GM12878 (cell line): ENCODE measurements at regions not wholly inside any gene's neighbourhood (a gene's known extent, or its start where the extent isn't known, plus 50 kb on each side); places are given as distances from the start of the nearest gene placed in this dataset.

Experiments used
- ATAC-seq: fragments of 200-7000 bp; cut with Tn5 transposase; 3 replicates; pipeline ENCODE4 v1.9.1; 2020; ENCODE audit warnings: mild to moderate bottlenecking, moderate library complexity
- BruUV-seq: library from RNA; stranded (reverse); fragments of 400-500 nt; replicated peaks from 2 replicates; lab custom pipeline; 2021; lab: Mats Ljungman, UMichigan
- CTCF ChIA-PET: fragments of 300-600 bp; sonication (Branson Sonifier 250); formaldehyde crosslinking; extraction: SDS; loops from one replicate; lab custom pipeline; 2021; ENCODE audit warnings: inconsistent platforms; lab: Yijun Ruan, JAX
- POLR2A ChIA-PET: fragments of 350-600 bp; formaldehyde crosslinking; extraction: SDS; loops from one replicate; lab custom pipeline; 2021; ENCODE audit warnings: inconsistent platforms; lab: Charles Lee
- RAD21 ChIA-PET: fragments of 300-600 bp; sonication (Branson Sonifier 250); formaldehyde crosslinking; loops from one replicate; lab custom pipeline; 2023; ENCODE audit warnings: antibody characterized with exemption; ENCODE audit not compliant: unreplicated experiment; lab: Charles Lee
- SMC1A ChIA-PET: fragments of 300-600 bp; sonication (Branson Sonifier 250); formaldehyde crosslinking; loops from one replicate; lab custom pipeline; 2023; ENCODE audit not compliant: unreplicated experiment, uncharacterized antibody; lab: Charles Lee
- DNase-seq: peaks from one replicate; pipeline ENCODE4 v3.0.0-alpha.2; 2011; ENCODE audit warnings: low read depth, low spot score
- FAIRE-seq: peaks from 3 replicates; lab custom pipeline; 2011; peaks lifted over from hg19 to GRCh38; lab: Jason Lieb, UNC
- H2AFZ ChIP-seq: 2 replicates; pipeline ENCODE4 v1.6.0; 2011; ENCODE audit warnings: low read depth, low read length, control low read depth; ENCODE audit not compliant: control insufficient read depth
- H3K27ac ChIP-seq: 2 replicates; pipeline ENCODE4 v1.5.1; 2011; ENCODE audit warnings: control low read depth; ENCODE audit not compliant: control insufficient read depth, insufficient read depth
- H3K27me3 ChIP-seq, 2 experiments: replicated peaks in 1 of 2; 2 replicates each; pipeline versions ENCODE4 v1.6.0 to v1.6.1; 2011; ENCODE audit warnings: low read length in 1 of 2; ENCODE audit not compliant: control insufficient read depth in 2 of 2, insufficient read depth in 2 of 2
- H3K36me3 ChIP-seq, 2 experiments: 2 replicates each; pipeline ENCODE4 v1.5.1; 2011; ENCODE audit warnings: low read length in 1 of 2; ENCODE audit not compliant: control insufficient read depth in 2 of 2, insufficient read depth in 2 of 2
- H3K4me1 ChIP-seq: 2 replicates; pipeline ENCODE4 v1.6.1; 2011; ENCODE audit warnings: mild to moderate bottlenecking, low read length, moderate library complexity, mixed read lengths; ENCODE audit not compliant: control insufficient read depth, insufficient read depth
- H3K4me2 ChIP-seq: 2 replicates; pipeline ENCODE4 v1.6.0; 2011; ENCODE audit warnings: control low read depth; ENCODE audit not compliant: control insufficient read depth, insufficient read depth
- H3K4me3 ChIP-seq: fragments of 200-600 bp; sonication (generic); 2 replicates; pipeline ENCODE4 v1.5.1; 2016
- H3K79me2 ChIP-seq: 2 replicates; pipeline ENCODE4 v1.6.0; 2011; ENCODE audit warnings: low read length; ENCODE audit not compliant: control insufficient read depth, insufficient read depth
- H3K9ac ChIP-seq: 2 replicates; pipeline ENCODE4 v1.8.0; 2011; ENCODE audit warnings: low read length, control low read depth, mixed read lengths; ENCODE audit not compliant: control insufficient read depth, insufficient read depth
- H3K9me3 ChIP-seq: replicated peaks from 3 replicates; pipeline ENCODE4 v1.5.1; 2011; ENCODE audit warnings: mild to moderate bottlenecking, low read length; ENCODE audit not compliant: control insufficient read depth, insufficient read depth
- H4K20me1 ChIP-seq: 2 replicates; pipeline ENCODE4 v1.6.0; 2011; ENCODE audit not compliant: control insufficient read depth, insufficient read depth
- ATF2 ChIP-seq: IDR thresholded peaks from 2 replicates; pipeline ENCODE4 v1.6.1; 2012; ENCODE audit warnings: low read length, inconsistent platforms
- CREM ChIP-seq: IDR thresholded peaks from 2 replicates; pipeline ENCODE4 v1.6.1; 2014; ENCODE audit warnings: antibody characterized with exemption, low read depth
- EGR1 ChIP-seq, 2 experiments: IDR thresholded peaks; 1 replicate in 1 of 2; 2 replicates in 1 of 2; pipeline ENCODE4 v1.6.1; 2011 to 2012; ENCODE audit warnings: low read depth in 2 of 2, low read length in 2 of 2, borderline replicate concordance in 1 of 2, mild to moderate bottlenecking in 1 of 2, moderate library complexity in 1 of 2
- FOXK2 ChIP-seq: fragments of 450-650 bp; IDR thresholded peaks from 2 replicates; pipeline ENCODE4 v1.6.1; 2017; ENCODE audit warnings: mild to moderate bottlenecking, moderate library complexity
- HCFC1 ChIP-seq: fragments of 150-350 bp; IDR thresholded peaks from 2 replicates; pipeline ENCODE4 v1.6.1; 2014; ENCODE audit warnings: low read length
- POLR2AphosphoS5 ChIP-seq: IDR thresholded peaks from 2 replicates; pipeline ENCODE4 v1.6.1; 2011; ENCODE audit warnings: mild to moderate bottlenecking, low read length, inconsistent platforms
- SUZ12 ChIP-seq: fragments of 200-600 bp; sonication (generic); IDR thresholded peaks from one replicate; pipeline ENCODE4 v1.6.1; 2018; ENCODE audit warnings: antibody characterized with exemption, mild to moderate bottlenecking; ENCODE audit not compliant: unreplicated experiment
- WRNIP1 ChIP-seq: IDR thresholded peaks from 2 replicates; pipeline ENCODE4 v1.6.1; 2011; ENCODE audit warnings: low read depth, low read length, improper control_type of control experiment, borderline replicate concordance
- ZNF274 ChIP-seq: IDR thresholded peaks from one replicate; pipeline ENCODE4 v1.8.0; 2011; ENCODE audit not compliant: insufficient read length, insufficient read depth
- ZNF384 ChIP-seq: IDR thresholded peaks from 2 replicates; pipeline ENCODE4 v1.6.1; 2012; ENCODE audit warnings: low read depth, mild to moderate bottlenecking, low read length, improper control_type of control experiment, borderline replicate concordance
- ZNF592 ChIP-seq: fragments of 450-650 bp; IDR thresholded peaks from 2 replicates; pipeline ENCODE4 v1.6.1; 2017; ENCODE audit warnings: mild to moderate bottlenecking, moderate library complexity
- WGBS: methylation state at CpG from one replicate; pipeline ENCODE4 v1.1.6; 2016; ENCODE audit warnings: low lambda C conversion rate; ENCODE audit not compliant: insufficient replicate concordance, insufficient coverage; ENCODE audit errors: missing lambda C conversion rate; 5-methylcytosine and 5-hydroxymethylcytosine counted together
- in situ Hi-C: fragments of 300-500 bp; cut with MboI; formaldehyde crosslinking; loops from 9 replicates; pipeline ENCODE4 v1.14.3; 2018; ENCODE audit warnings: mixed read lengths
- intact Hi-C: fragments of 100-400 bp; cut with micrococcal nuclease; formaldehyde crosslinking; loops from one replicate; pipeline ENCODE4 v1.14.2; 2022; ENCODE audit not compliant: unreplicated experiment

- no peak overlapping the region for H3K27ac ChIP-seq
- no peaks in the 10 kb centered on the region for H3K4me1 ChIP-seq
- H3K4me3 ChIP-seq, result no peak overlapping the region
- H4K20me1 ChIP-seq, result no peaks in the 10 kb centered on the region
- FAIRE-seq (no peak), DNase-seq (no peak), ATAC-seq (no peak)
- 73% methylated on average over 2 of the region's 2 CpGs for WGBS
- ChIA-PET SMC1A (interaction anchor here (0.7 to 1.5 kb wide), 2 partner anchors 17 to 83 kb away, joined by 3 to 4 read pairs; no protein-coding TSS in a partner anchor), RAD21 (interaction anchor here (0.5 to 1.3 kb wide), 3 partner anchors 9 to 324 kb away, joined by 3 to 7 read pairs (median 3); no protein-coding TSS in a partner anchor), CTCF (interaction anchor here (0.7 to 1.6 kb wide), 4 partner anchors 9 to 1099 kb away, joined by 3 to 5 read pairs (median 4); no protein-coding TSS in a partner anchor), POLR2A (no interaction called here)
- no peaks in the 10 kb centered on the region for H3K36me3 ChIP-seq
- H3K9ac ChIP-seq, result no peak overlapping the region
- intact Hi-C loops, result no loop called here
- H3K9me3 ChIP-seq, result peaks cover 6% of the 10 kb centered on the region
- no peaks in the 10 kb centered on the region for H3K27me3 ChIP-seq
- no peak for TF ChIP-seq HCFC1
- no peak overlapping the region for H2AFZ ChIP-seq
- in situ Hi-C loops, result no loop called here
- BruUV-seq, result no TSS peak
- no peaks in the 10 kb centered on the region for H3K79me2 ChIP-seq
- H3K4me2 ChIP-seq, result no peak overlapping the region
Measured at GRCh38 chr7:130823060-130823459, 89.1 kb upstream of the KLF14 start.

GRCh38 chr7:130825819-130826218 lies 91.8 kb upstream of the KLF14 start:
- no peak overlapping the region for H3K4me3 ChIP-seq
- H3K4me1 ChIP-seq, result no peaks in the 10 kb centered on the region
- ChIA-PET SMC1A (no interaction called here), POLR2A (no interaction called here), RAD21 (no interaction called here)
- intact Hi-C loops, result no loop called here
- no peaks in the 10 kb centered on the region for H3K79me2 ChIP-seq
- H3K27ac ChIP-seq, result no peak overlapping the region
- no peak overlapping the region for H3K9ac ChIP-seq
- no peaks in the 10 kb centered on the region for H3K36me3 ChIP-seq
- TF ChIP-seq POLR2AphosphoS5 (no peak), ZNF274 (no peak), CREM (no peak), ATF2 (no peak), ZNF384 (no peak), FOXK2 (no peak), ZNF592 (no peak), WRNIP1 (no peak), EGR1 (IDR thresholded peaks at IDR 0.05; ENCODE audit: borderline replicate concordance in 1 of 2, low read depth in 2 of 2, low read length in 2 of 2) (no peak), SUZ12 (no peak)
- TF ChIP-seq, all 136 proteins: peak for 0
- FAIRE-seq, result no peak
- no peak for DNase-seq
- Histone ChIP-seq H2AFZ (no peak overlapping the region), H3K27me3 (no peaks in the 10 kb centered on the region), H3K9me3 (peaks cover 6% of the 10 kb centered on the region), H4K20me1 (no peaks in the 10 kb centered on the region), H3K4me2 (no peak overlapping the region)
- CTCF ChIA-PET, result no interaction called here
- no peak for ATAC-seq
- BruUV-seq, result no TSS peak
- in situ Hi-C loops, result loop anchor here (5.0 kb wide), 1 partner anchor 754 kb away; the partner anchor contains the start of gene KLHDC10
